WERI-Rb-1 (cell line): ENCODE measurements at regions not wholly inside any gene's neighbourhood (a gene's known extent, or its start where the extent isn't known, plus 50 kb on each side); places are given as distances from the start of the nearest gene placed in this dataset.

Source experiments
- DNase-seq: peaks from one replicate; pipeline ENCODE4 v3.0.0-alpha.2; 2020
- H3K27ac ChIP-seq: fragments of 250-450 bp; sonication (Bioruptor Pico); 2 replicates; pipeline ENCODE4 v1.5.1; 2020; ENCODE audit warnings: mild to moderate bottlenecking, moderate library complexity
- H3K27me3 ChIP-seq: fragments of 250-450 bp; sonication (Bioruptor Pico); 2 replicates; pipeline ENCODE4 v1.5.1; 2021; ENCODE audit warnings: mild to moderate bottlenecking, low read depth, moderate library complexity; ENCODE audit not compliant: insufficient read depth, severe bottlenecking
- H3K36me3 ChIP-seq: fragments of 250-450 bp; sonication (Bioruptor Pico); 2 replicates; pipeline ENCODE4 v1.5.1; 2020; ENCODE audit warnings: mild to moderate bottlenecking, moderate library complexity
- H3K4me3 ChIP-seq: 2 replicates; pipeline ENCODE4 v1.5.1; 2011; ENCODE audit warnings: low read depth, mild to moderate bottlenecking, control low read depth, low read length
- H3K9me3 ChIP-seq: fragments of 250-450 bp; sonication (Bioruptor Pico); 2 replicates; pipeline ENCODE4 v1.5.1; 2021; ENCODE audit warnings: mild to moderate bottlenecking, moderate library complexity; ENCODE audit not compliant: severe bottlenecking
- CTCF ChIP-seq: IDR thresholded peaks from 2 replicates; pipeline ENCODE4 v1.5.1; 2011; ENCODE audit warnings: low read depth, mild to moderate bottlenecking, control low read depth, inconsistent platforms, low read length

GRCh38 chr21:18603980-18604379, 200.4 kb upstream of the TMPRSS15 start:
- Histone ChIP-seq H3K36me3 (no peaks in the 10 kb centered on the region), H3K9me3 (no peaks in the 10 kb centered on the region), H3K4me3 (no peak overlapping the region), H3K27me3 (no peaks in the 10 kb centered on the region), H3K27ac (no peak overlapping the region)
- no peak for DNase-seq
- no peak for TF ChIP-seq CTCF

- no peaks in the 10 kb centered on the region for H3K9me3 ChIP-seq
- no peak overlapping the region for H3K4me3 ChIP-seq
- no peak for TF ChIP-seq CTCF
- no peak overlapping the region for H3K27ac ChIP-seq
- no peak for DNase-seq
- H3K36me3 ChIP-seq: no peaks in the 10 kb centered on the region
- H3K27me3 ChIP-seq: peaks cover 5% of the 10 kb centered on the region
Measured at GRCh38 chr21:18608226-18608625, 204.6 kb upstream of the TMPRSS15 start.

- Histone ChIP-seq H3K27me3 (peaks cover 5% of the 10 kb centered on the region), H3K4me3 (no peak overlapping the region), H3K27ac (no peak overlapping the region), H3K36me3 (no peaks in the 10 kb centered on the region), H3K9me3 (no peaks in the 10 kb centered on the region)
- DNase-seq: no peak
- TF ChIP-seq CTCF: no peak
Measured at GRCh38 chr21:18614303-18614702, 210.7 kb upstream of the TMPRSS15 start.

- Histone ChIP-seq H3K27ac (no peak overlapping the region), H3K27me3 (no peaks in the 10 kb centered on the region), H3K4me3 (no peak overlapping the region), H3K9me3 (no peaks in the 10 kb centered on the region), H3K36me3 (no peaks in the 10 kb centered on the region)
- no peak for DNase-seq
- TF ChIP-seq CTCF: no peak
Measured at GRCh38 chr21:18617291-18617690, 213.7 kb upstream of the TMPRSS15 start.

- no peaks in the 10 kb centered on the region for H3K27me3 ChIP-seq
- H3K36me3 ChIP-seq: no peaks in the 10 kb centered on the region
- no peak for TF ChIP-seq CTCF
- no peak overlapping the region for H3K27ac ChIP-seq
- DNase-seq: no peak
- no peaks in the 10 kb centered on the region for H3K9me3 ChIP-seq
- no peak overlapping the region for H3K4me3 ChIP-seq
Measured at GRCh38 chr21:18620436-18620835, 216.9 kb upstream of the TMPRSS15 start.

- no peaks in the 10 kb centered on the region for H3K36me3 ChIP-seq
- DNase-seq: no peak
- no peak overlapping the region for H3K4me3 ChIP-seq
- no peak for TF ChIP-seq CTCF
- no peaks in the 10 kb centered on the region for H3K9me3 ChIP-seq
- no peak overlapping the region for H3K27ac ChIP-seq
- H3K27me3 ChIP-seq: peaks cover 4% of the 10 kb centered on the region
Measured at GRCh38 chr21:18622383-18622782, 218.8 kb upstream of the TMPRSS15 start.
